ENCODE measurements at regions not wholly inside any gene's neighbourhood (a gene's known extent, or its start where the extent isn't known, plus 50 kb on each side); places are given as distances from the start of the nearest gene placed in this dataset.
A peak's percentile ranks its signal among the peaks of the same experiment; 100 is the strongest.

DNA sequence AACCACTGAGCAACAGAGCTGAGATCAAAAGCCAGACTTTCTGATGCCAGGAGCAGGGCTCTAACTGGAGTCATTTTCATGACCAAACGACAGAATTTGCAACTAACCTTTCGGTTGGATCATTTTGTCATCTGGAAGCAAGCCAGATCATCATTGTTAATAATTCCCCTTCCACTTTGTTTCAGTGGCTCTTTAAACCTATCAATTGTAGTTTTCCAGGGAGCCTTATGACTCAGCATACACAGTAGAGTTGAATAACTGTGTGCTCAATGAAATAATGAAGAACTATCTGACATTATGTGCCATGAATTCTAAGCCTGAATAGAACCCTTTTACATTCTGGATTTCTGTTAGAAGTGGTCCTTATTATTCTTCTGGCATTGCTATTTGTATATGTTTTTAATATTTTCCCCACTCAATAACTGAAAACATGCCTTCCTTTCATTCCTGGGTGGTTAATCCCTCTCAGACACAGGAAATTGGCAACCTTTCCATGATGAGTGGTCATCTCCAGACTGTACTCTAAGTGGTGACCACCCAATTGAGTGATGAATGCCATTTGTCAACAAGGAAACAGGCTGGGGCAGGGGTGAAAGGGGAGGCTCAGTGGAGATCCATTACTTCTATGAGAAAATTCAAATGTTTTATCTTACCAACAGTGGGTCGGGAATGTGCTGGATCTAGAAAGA, 431.8 kb downstream of the BCOR start:
- DNase-seq = no peak

DNA sequence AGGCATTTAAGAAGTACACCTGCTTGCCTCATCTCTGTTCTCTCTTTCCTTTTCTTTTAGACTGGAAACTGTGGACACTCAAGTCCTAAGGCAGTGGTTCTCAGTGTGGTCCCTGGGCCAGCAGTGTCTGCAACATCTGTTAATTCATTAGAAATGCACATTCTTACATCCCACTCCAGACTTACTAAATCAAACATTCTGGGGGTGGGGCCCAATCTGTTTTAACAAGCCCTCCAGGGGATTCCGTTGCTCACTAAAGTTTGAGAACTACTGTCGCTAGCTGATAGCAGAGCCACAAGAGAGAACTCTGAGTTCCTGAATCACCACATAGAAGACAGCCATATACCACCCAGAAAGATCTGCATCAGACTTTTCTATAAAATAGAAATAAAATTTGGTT, 430.6 kb downstream of the BCOR start:
- DNase-seq = no peak

DNA sequence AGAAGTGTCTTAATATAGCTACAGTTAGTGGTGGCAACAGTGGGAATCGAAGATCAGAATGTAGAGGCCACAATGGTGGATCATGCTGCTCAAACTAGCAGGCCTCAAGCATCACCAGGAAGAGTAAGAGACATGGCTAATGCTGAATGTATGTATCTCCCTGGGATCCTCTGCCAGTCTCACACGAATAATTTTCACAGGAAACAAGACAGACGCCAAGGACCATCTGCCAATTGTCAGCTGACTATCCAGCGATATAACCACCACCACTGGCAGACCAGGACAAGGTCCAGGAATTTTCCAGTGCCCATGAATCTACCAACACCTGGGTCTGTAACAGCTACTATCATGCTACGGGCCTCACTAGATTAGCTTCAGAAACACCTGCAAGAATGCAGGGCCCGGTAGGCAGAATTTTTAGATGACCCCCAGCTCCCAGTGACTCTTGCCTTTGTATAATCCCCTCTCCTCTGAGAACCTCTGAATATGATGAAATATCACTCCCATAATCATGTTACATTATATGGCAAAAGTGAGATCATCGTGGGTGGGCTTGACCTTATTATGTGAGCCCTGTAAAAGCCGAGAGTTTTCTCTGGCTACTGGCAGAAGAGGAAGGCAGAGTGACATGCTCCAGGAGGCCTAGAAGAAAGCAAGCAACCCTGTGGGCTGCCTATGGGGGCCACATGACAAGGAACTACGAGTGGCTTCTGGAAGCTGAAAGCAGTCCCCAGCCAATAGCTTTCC, 429.8 kb downstream of the BCOR start:
- no peak for DNase-seq

DNA sequence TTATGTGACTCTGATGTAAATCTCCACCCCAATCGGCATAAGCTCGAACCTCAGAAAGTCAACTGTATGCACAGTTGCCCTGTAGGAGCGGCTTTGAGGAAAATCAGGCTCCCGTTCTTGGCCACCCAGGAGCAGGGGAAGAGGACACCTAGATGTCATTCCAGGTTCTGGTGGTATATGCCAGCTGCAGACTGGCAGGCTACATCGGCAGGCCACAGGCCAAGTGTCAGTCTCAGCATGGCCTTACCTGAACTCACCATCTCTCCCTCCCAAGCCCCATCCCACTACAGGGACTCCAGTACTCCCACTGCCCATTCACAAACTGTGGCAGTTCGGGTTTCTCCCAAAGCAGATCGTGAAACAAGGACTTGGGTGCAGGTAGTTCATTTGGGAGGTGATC, 428.1 kb downstream of the BCOR start:
- no peak for DNase-seq

DNA sequence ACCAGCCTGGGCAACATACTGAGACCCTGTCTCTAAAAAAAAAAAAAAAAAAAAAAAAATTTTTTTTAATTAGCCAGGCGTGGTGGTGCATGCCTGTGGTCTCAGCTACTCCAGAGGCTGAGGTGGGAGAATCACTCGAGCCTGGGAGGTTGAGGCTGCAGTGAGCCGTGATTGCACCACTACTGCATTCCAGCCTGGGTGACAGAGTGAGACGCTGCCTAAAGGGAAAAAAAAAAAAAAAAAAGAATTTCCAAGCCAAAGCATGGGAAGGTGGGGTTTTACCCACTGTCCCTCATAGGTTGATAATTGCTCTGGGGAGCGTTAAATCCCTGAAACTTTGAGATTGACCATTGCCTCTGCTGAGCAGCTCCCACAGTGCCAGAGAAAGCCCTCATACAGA, 427.5 kb downstream of the BCOR start:
- DNase-seq = no peak

DNA sequence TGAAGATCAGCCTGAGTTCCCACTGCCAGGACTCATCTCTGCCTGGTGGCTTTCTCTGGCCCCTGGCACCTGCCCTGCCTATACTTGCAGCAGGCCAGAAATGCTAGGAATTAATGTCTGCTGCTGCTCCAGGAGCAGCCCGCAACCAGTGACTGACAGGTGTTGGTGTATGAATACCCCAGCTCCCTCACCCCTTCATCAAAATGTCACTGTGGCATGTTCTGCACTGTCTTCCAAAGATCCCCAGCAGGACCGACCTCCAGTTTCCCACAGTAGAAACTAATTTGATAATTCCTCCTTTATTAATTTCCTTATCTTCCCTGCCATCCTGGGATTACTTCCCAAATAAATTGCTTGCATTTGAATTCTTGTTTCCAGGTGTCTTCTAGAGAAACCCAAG, 425.4 kb downstream of the BCOR start:
- no peak for DNase-seq

DNA sequence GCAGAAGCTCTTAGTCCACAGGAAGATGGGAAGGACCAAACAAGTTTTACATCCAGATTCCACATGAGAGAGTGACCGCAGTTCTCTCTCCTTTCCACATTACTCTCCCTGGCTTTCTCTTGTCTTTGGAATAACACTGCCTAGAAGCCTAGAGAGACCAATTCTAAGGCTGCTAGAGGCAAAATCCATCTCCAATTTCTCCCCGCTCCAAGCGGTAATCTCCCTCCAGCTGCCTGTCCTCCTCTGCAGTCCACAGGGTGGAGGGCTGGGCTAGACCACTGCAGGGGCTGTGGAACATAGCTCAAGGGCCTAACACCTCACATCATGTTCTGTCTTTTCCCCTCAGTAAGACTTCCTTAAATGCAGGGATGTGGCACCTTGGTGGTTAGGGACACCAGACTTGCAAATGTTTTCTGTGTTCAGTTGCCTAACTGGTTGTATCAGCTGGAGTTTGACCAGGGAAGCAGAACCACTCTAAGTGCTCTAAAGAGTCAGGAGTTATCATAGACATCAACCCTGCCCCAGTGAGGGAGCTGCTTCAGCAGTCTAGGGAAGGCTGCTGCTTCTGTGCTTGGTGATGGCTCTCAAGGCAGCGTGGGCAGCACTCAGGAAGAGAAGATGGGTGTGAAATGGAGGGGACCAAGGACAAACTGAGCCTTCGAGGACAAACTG, 423.1 kb downstream of the BCOR start:
- no peak for DNase-seq

DNA sequence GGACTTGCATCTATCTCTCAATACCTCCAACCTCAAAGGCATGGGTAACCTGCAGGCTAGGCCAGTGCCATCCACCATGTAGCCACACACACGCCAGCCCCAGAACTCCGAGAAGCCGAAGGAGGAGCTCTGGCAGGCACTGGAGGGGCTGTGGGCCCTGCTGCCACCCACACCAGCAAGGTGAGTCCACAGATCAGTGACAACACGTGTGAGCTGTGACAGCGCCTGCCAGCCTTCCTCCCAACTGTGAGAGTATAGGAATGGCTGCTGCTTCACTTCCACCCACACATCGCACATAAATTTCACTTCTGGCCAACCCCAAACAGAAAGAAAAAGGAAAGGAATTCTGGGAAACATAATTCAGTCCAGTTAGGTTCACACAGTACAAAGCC, 422.6 kb downstream of the BCOR start:
- no peak for DNase-seq

DNA sequence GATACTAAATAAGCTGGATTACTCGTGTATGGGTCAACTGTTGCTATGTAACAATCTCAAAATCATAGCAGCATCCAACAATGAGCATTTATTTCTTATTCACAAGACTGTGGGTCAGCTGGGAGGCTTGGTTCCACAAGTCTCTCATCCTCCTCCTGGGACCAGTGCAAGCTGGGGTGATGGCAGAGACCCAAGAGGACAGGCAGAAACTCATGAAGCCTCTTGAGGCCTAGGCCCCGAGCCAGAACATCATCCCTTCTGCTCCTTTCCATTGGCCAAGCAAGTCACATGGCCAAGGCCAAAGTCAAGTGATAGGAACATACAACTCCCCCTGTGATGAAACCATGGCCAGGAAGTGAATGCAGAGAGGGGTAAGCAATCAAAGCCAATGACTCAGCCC, 422.1 kb downstream of the BCOR start:
- no peak for DNase-seq

DNA sequence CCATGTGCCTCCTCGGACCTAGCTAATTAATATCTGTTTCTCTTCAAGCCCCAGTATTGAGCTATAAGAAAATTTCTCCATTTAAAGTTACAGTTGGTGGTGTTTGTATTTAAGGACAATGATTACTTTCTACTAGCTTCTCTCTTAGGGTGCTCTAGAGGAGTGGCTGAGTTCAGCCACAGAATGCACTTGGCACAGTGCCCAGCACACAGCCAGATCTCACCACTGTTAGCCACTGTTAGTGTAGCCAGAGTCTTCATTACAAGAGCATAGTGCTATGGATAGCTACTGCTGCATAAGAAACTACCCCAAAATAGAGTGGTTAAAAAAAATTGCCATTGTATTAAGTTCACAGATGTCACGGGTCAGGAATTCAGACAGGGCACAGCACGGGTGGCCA, 421.3 kb downstream of the BCOR start:
- no peak for DNase-seq

DNA sequence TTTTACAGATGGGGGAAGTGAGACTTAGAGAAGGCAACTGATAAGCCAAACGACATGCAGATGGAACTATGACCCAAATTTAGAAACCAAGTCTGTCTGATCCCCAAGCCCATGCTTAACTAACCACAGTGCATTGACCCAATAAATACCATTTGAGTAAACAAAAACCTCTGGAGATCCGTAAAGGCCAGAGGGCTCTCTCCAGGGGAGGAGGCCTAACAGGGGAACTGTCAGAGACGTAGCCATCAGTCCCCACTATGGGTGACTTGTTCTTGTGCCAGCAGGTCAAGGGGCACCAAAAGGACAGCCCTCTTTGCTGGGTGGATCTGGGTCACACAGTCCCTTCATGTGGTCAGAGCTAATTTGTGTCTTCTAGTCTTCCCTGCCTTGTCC, 420.2 kb downstream of the BCOR start:
- DNase-seq = no peak

DNA sequence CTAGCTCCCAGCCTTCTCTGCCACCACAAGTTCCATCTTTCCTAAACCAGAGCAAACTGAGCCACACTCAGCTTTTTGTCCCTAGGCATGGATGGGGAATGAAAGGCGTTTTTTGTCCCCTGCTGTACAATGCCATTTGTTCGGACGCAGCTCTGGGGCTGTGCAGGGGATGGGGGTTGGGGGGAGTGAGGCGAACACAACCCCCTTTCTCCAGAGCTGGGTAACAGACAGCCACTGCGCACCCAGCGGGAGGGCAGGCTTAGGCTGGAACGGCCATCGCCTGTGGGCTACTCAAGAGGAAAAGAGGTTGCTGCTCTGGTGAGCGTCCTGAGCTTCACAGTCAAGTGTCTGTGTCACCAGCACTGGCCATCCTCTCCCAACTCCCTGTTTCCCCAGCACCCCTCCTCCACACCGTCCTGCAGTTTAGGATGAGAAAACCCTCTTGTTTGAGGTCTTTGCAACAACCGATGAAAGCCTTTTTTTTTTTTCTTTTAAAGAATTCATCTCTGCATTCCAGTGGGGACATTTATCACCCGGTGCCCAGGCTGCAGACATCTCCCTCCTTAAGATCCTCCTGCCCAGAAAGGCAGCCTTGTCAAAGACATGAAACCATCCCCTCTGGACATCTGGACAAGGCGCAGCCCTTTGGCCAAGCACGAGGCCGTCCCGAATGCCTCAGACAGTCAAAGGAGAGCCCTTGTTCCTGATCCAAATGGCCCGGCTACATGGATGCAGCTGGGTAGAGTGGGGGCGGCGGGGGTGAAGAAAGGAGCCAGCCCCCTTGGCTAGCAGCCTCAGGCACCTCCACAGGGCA, 419.6 kb downstream of the BCOR start:
- DNase-seq = no peak

DNA sequence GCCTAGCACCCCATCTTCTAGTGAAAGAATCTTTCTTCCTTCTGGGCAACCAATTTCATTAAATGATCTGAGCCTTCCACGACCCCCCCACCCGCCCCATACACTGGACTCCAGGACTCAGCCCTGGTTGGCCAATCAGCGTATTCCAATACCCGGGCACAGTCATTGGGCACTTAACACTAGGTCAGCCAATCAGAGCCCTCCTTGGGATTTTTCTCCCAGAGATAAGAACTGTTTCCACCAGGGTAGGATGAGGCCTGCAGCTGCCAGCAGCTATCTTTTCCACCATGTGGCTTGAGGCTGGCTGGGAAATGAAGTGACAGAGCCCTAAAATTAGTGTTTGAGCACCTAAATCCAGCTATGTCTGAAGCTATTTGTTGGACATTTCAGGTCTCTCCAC, 418.8 kb downstream of the BCOR start:
- DNase-seq = no peak

DNA sequence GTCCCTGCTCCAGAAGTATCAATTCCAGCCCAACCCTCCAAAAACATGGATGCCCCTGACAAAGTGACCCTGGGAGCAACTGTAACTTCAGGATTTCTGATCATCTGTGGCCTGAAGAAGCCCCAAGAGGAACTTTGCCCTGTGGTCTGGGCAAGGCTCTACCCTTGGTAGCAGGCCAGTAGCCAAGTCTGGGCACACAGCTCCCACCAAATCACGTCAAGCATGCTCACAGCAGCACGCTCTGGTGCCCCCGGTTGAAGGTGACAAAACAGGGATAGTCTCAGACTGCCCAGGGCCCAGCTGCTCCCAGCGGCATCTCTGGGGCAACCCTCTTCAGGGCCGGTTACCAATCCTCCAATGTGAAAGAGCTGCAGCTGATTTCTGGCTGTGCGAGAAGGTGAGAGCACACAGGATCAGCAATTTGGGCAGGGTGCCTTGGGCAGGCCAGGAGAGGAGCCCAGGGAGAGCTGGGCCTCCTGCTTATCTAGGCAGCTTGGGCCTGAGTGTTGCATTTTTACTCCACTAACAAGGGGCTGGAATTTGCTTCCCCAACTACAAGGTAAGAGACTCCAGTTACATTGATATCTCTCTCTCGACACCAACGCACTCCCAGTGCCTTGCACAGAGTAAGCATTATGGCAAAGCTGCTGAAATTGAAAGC, 418.1 kb downstream of the BCOR start:
- no peak for DNase-seq

DNA sequence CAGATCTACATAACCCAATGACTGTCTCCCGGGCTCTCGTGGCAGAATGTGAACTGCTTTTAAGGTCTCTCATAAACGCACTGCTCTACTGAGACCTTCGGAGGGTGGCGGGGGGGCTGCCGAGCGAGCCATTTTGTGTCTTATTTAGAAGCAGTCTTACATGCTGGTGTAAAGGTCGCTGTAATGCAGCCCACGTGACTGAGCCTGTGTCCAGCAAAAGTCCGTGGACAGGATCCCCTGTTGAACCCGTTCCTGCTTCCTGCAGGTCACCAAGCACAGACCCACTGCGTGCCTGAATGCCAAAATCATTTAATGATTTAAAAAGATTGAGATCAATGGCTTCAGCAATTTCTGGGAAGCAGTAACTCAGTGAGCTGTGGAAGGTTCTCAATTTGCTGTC, 415.9 kb downstream of the BCOR start:
- DNase-seq = no peak

DNA sequence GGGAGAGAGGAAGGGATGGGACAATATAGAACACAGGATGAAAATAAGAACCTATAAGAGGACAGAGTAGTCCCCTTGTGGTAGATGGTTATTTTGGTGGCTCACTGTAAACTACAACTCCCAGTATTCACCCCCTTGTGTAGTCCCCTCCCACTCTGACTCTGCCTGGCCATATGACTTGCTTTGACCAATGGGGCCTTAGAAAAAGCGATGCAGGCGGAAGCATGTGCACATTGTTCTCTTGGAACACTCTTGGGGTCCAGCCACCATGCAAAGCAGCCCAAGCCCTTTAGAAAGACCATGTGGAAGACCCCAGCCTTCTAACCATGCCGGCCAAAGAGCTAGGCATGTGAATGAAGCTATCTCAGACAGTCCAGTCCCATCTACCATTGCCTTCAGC, 415.0 kb downstream of the BCOR start:
- DNase-seq = no peak

DNA sequence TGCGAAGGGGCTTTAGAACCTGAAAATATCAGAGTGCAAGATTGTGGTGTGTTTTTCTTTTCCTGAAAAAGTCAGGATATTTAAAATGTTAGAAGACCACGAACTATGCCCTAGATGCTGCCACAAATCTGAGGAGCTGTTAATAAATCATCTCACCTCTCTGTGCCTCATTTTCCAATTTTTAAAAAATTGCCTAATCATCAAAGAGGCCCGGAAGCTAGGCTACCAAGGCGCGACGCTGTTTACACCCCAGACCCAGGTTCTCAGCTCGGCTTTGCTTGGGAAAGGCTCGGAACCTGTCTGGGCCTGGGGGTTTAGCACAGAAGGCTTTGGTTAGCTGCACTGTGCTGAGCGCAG, 409.6 kb downstream of the BCOR start:
- DNase-seq = peak; percentile 24

DNA sequence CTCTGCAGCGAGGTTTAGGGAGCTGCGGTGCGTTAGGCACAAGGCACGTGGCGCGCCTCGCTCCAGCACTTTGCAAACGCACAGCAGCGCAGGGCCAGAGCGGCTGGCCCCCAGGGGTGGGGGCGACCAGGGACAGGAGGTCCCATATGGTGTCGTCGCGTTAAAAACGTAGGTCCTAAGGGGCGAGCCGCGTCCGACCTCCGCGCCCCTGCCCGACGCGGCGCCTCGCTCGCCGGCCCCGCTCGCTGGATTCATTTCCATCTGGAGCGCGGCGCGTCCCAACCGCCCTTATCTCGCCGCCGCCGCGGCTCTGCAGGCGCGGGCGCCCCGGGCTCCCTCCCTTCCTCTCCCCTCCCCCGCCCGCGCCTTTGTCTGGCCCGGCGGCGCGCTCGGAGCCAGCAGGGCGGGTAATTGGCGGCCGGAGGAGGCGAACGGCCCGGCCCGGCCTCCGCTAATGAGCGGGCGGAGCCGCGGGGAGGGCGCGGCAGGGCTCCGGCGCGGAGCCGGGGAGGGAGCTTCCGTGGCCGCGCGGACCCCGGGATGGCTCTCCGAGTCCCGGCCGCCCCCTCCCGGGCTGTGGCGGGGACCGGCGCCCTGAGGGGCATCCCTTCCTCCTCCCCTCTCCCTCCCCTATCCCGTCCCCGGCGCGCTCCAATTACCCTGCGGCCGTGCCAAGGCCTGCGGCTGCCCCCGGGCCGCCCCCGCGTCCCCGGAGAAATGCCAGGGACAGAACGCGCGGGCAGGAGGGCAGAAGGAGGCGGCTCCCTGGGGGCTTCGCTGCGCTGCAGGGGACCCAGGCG, 409.0 kb downstream of the BCOR start:
- peak; percentile 76 for DNase-seq

DNA sequence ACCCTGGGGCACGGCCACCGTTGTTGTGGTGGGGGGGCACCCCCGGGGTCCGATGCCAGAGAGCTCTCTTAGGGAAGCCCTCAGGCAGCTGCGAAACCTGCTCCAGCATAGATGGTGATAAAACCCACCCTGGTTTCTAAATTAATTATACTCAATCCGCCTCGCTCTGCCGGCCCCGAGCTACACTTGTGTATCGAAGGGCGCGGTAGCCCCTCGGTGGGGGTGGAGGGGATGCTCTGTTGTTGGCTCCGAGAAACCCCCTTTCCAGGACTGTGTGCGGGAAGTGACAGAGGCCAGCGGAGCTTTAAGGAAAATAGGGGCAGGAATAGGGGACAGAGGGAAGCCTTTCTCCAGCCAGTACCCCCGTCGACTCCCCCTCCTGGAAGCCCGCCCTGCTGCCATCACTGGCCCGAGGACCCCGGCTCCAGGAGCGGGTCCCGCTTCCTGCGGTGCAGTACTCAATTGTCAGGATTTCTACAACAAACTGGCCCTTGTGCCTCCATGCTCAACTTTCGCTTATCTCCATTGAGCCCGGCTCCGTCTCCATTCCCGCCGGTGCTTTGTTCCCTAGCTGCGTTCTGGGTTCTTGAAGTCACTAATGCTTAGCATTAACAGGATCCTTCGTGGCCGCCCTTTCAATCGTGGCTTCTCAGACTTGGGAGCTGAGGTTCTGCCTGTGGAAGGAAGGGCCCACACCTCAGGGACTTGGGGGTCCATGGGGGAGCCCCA, 408.2 kb downstream of the BCOR start:
- peak; percentile 76 for DNase-seq

DNA sequence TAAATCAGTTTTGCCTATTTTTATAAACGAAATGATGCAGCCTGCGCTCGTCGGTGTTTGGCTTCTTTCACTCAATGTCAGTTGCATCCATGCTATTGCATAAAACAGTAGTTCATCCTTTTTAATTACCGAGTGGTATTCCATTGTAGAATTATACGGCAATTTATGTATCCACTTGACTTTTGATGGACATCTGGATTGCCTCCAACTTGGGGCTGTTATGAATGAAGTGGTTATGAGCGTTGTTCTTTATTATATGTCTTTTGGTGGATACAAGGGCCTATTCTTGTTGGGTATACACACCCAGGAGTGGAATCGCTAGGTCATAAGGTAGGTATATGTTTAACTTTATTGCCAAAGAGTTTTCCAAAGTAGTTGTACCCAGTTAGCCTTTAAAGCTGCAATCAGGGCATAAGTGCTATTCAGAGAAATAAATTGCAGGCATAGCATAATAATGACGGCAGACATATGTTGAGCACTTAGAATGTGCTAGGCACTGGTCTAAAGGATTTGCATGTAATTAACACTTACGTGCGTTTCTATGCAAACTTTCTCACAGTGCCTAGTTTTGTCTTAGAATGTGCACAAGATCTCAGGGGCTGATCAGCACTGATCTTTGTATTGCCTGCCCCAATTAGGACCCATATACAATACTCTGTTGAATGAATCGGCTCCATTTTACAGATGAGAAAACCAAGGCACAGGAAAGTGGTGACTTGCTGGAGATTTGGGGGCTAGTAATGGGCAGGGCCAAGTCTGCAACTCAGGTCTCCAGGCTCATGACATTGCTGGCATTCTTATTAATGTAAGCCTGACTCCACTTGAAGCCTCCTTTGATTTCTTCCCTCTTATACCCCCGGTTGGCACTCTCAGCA, 407.0 kb downstream of the BCOR start:
- DNase-seq = peak; percentile 34

All from NCI-H1092 treated with DMSO at 0.1 percent for 48 hours (cell line).